PC-9 (cell line): ENCODE measurements at regions not wholly inside any gene's neighbourhood (a gene's known extent, or its start where the extent isn't known, plus 50 kb on each side); places are given as distances from the start of the nearest gene placed in this dataset.

ENCODE experiments used
- EZH2 ChIP-seq: fragments of 200-600 bp; sonication (generic); IDR thresholded peaks from 2 replicates; pipeline ENCODE4 v1.8.0; 2017; ENCODE audit warnings: antibody characterized with exemption, low read depth
- TF ChIP-seq, protein P1 (sequence below): fragments of 200-600 bp; sonication (generic); conservative IDR thresholded peaks from 2 replicates; pipeline ENCODE4 v1.6.1; 2017; ENCODE audit warnings: mixed run types, antibody characterized with exemption, mild to moderate bottlenecking, moderate library complexity

DNA sequence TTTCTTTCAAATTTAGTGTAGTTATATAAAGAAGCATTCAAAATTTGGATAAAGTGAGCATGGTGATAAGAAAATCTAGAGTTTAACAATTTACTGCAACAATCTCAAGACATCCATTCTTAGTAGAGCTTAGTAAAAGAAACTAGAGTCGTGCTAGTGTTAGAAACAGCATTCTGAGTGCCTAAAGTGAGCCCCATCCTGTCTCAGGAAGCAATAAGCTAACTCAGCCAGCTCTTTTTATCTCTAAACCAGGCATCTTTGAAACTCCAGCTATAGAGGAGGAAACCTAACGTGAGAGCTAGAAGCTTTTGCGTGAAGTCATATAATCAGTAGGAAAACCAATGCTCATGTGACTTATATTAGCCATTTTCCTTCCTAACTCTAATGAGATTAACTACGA is 1187.1 kb upstream of the EPHA6 start:
- TF ChIP-seq, protein P1, sequence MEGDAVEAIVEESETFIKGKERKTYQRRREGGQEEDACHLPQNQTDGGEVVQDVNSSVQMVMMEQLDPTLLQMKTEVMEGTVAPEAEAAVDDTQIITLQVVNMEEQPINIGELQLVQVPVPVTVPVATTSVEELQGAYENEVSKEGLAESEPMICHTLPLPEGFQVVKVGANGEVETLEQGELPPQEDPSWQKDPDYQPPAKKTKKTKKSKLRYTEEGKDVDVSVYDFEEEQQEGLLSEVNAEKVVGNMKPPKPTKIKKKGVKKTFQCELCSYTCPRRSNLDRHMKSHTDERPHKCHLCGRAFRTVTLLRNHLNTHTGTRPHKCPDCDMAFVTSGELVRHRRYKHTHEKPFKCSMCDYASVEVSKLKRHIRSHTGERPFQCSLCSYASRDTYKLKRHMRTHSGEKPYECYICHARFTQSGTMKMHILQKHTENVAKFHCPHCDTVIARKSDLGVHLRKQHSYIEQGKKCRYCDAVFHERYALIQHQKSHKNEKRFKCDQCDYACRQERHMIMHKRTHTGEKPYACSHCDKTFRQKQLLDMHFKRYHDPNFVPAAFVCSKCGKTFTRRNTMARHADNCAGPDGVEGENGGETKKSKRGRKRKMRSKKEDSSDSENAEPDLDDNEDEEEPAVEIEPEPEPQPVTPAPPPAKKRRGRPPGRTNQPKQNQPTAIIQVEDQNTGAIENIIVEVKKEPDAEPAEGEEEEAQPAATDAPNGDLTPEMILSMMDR: no peak
- TF ChIP-seq EZH2: no peak
